HepG2 (cell line): ENCODE measurements at regions not wholly inside any gene's neighbourhood (a gene's known extent, or its start where the extent isn't known, plus 50 kb on each side); places are given as distances from the start of the nearest gene placed in this dataset.

ENCODE experiments used
- DNMT1 ChIP-seq: sonication (generic); formaldehyde crosslinking; IDR thresholded peaks from 2 replicates; pipeline ENCODE4 v1.5.1; 2020; ENCODE audit warnings: mild to moderate bottlenecking, missing genetic modification reagents
- GZF1 ChIP-seq: sonication (generic); formaldehyde crosslinking; IDR thresholded peaks from 2 replicates; pipeline ENCODE4 v1.5.1; 2020; ENCODE audit warnings: mild to moderate bottlenecking, missing genetic modification reagents
- NFIC ChIP-seq: IDR thresholded peaks from 2 replicates; pipeline ENCODE4 v1.6.1; 2012; ENCODE audit warnings: mild to moderate bottlenecking, low read length, inconsistent platforms
- SP1 ChIP-seq, 2 experiments: fragments of 450-650 bp in 1 of 2; sonication (generic) in 1 of 2; formaldehyde crosslinking in 1 of 2; IDR thresholded peaks; 2 replicates each; pipeline versions ENCODE4 v1.4.0 to v1.6.1; 2016 to 2020; ENCODE audit warnings: missing genetic modification reagents in 1 of 2
- UBTF ChIP-seq: sonication (generic); formaldehyde crosslinking; IDR thresholded peaks from 2 replicates; pipeline ENCODE4 v1.4.0; 2020; ENCODE audit warnings: mild to moderate bottlenecking, missing genetic modification reagents
- ZBTB37 ChIP-seq: sonication (generic); formaldehyde crosslinking; IDR thresholded peaks from 2 replicates; pipeline ENCODE4 v1.4.0; 2020; ENCODE audit warnings: mild to moderate bottlenecking, missing genetic modification reagents
- ZNF407 ChIP-seq: sonication (generic); formaldehyde crosslinking; IDR thresholded peaks from one replicate; pipeline ENCODE4 v1.5.1; 2020; ENCODE audit warnings: mild to moderate bottlenecking, missing genetic modification reagents; ENCODE audit errors: not compliant biosample characterization
- TF ChIP-seq, protein P1 (sequence below): IDR thresholded peaks from 2 replicates; pipeline ENCODE4 v1.6.1; 2016; ENCODE audit warnings: low read depth, missing genetic modification reagents, missing compliant biosample characterization

GRCh38 chr6:149132336-149132735 lies 185.2 kb upstream of the TAB2 start (continued):
- no peak for TF ChIP-seq UBTF
- TF ChIP-seq GZF1 (CRISPR knock-in tag): no peak
- no peak for TF ChIP-seq DNMT1 (CRISPR knock-in tag)
- TF ChIP-seq SP1 (IDR thresholded peaks at IDR 0.05): no peak
- TF ChIP-seq SP1 (CRISPR knock-in tag; IDR thresholded peaks at IDR 0.05): no peak
- TF ChIP-seq ZNF407 (CRISPR knock-in tag): no peak
- TF ChIP-seq ZBTB37: no peak
- TF ChIP-seq, protein P1, sequence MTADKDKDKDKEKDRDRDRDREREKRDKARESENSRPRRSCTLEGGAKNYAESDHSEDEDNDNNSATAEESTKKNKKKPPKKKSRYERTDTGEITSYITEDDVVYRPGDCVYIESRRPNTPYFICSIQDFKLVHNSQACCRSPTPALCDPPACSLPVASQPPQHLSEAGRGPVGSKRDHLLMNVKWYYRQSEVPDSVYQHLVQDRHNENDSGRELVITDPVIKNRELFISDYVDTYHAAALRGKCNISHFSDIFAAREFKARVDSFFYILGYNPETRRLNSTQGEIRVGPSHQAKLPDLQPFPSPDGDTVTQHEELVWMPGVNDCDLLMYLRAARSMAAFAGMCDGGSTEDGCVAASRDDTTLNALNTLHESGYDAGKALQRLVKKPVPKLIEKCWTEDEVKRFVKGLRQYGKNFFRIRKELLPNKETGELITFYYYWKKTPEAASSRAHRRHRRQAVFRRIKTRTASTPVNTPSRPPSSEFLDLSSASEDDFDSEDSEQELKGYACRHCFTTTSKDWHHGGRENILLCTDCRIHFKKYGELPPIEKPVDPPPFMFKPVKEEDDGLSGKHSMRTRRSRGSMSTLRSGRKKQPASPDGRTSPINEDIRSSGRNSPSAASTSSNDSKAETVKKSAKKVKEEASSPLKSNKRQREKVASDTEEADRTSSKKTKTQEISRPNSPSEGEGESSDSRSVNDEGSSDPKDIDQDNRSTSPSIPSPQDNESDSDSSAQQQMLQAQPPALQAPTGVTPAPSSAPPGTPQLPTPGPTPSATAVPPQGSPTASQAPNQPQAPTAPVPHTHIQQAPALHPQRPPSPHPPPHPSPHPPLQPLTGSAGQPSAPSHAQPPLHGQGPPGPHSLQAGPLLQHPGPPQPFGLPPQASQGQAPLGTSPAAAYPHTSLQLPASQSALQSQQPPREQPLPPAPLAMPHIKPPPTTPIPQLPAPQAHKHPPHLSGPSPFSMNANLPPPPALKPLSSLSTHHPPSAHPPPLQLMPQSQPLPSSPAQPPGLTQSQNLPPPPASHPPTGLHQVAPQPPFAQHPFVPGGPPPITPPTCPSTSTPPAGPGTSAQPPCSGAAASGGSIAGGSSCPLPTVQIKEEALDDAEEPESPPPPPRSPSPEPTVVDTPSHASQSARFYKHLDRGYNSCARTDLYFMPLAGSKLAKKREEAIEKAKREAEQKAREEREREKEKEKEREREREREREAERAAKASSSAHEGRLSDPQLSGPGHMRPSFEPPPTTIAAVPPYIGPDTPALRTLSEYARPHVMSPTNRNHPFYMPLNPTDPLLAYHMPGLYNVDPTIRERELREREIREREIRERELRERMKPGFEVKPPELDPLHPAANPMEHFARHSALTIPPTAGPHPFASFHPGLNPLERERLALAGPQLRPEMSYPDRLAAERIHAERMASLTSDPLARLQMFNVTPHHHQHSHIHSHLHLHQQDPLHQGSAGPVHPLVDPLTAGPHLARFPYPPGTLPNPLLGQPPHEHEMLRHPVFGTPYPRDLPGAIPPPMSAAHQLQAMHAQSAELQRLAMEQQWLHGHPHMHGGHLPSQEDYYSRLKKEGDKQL (CRISPR knock-in tag): no peak
- TF ChIP-seq NFIC: no peak
